HG03060 (cell line): ENCODE measurements at regions not wholly inside any gene's neighbourhood (a gene's known extent, or its start where the extent isn't known, plus 50 kb on each side); places are given as distances from the start of the nearest gene placed in this dataset.
"Not testable (repeated sequence)": the region's sequence is repeated elsewhere in the genome, so short reads cannot be mapped to it uniquely, and the experiment has no call there.

Experiments used
- ATAC-seq: cut with Tn5 transposase; IDR thresholded peaks from one replicate; pipeline ENCODE4 v1.9.1; 2021; ENCODE audit warnings: low read depth, moderate number of reproducible peaks; ENCODE audit not compliant: unreplicated experiment

GRCh38 chr1:81548918-81549587, 251.7 kb upstream of the ADGRL2 start:
- peak; percentile 10 for ATAC-seq

DNA sequence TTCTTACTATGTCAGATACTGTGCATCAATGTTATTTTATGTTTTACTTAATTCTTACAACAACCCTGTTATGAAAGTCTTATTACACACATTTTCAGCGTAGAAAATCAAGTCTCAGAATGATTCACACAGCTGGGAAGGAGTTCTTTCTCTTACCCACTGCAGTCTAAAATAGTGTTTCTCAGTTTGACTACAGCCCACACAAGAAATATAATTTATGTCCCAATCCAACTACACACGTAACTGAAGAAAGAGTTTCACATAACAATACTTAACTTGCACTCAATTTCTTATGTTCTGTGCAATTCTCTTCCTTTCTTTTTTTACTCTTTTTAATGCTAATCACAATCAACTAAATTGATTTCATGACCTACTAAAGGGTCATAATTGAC, 252.8 kb upstream of the ADGRL2 start:
- ATAC-seq: peak; percentile 84

GRCh38 chr1:81547261-81547911, 253.3 kb upstream of the ADGRL2 start:
- no peak for ATAC-seq

DNA sequence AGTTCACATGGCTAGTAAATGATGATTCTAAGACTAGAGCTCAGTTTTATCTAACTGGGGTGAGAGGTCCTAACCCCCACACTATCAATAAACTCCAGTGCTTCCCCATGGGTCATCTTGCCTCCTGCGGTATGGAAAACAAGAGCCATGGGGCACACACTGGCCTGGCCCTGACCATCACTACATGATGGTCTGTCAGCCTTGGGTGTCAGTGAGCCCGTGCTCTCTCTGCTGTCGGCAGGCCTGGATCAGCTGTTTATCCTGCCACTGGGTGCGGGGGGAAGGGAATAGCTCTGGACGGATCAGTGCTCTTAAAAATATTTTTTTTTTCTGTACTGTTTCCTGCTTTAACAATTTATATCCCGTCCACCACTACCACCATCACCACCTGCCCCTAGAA, 255.0 kb upstream of the ADGRL2 start:
- ATAC-seq: no peak

DNA sequence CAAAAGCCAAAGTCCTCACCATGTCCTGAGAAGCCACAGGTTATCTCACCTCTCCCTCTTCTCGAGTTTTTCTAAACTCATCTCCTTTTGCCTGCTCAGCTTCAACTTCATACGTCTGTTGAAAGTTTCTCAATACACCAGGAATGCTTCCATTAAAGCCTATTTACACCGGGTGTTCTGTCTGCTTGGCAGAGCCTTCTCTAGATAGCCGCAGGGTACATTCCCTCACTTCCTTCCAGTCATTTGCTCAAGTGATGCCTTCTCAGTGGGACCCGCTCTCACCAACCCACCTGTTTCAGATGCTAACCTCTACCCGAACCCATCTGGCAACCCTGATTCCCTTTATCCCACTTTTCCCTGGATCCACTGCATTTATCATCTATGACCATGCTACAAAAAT, 257.0 kb upstream of the ADGRL2 start:
- ATAC-seq: no peak

GRCh38 chr1:81542196-81542595, 258.5 kb upstream of the ADGRL2 start:
- no peak for ATAC-seq

DNA sequence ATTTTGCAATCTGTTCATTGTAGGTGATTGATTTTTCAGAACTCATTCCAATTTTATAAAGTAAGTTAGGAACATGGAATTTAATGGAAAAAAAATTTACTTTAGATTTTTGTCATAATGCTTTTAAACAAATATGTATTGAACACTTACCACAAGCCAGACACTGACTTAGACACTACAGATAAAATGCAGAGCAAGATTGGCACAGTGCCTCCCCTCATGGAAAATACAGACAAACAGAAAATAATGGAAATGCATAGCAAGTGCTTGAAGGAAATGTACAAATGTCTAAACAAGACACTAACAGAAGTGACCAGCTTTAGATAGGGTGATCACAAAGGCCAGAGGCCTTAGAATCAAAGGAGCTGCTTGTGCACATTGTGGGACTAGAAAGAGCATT, 260.5 kb upstream of the ADGRL2 start:
- ATAC-seq: no peak

- ATAC-seq: no peak
Measured at GRCh38 chr1:81529014-81529413, 271.7 kb upstream of the ADGRL2 start.

DNA sequence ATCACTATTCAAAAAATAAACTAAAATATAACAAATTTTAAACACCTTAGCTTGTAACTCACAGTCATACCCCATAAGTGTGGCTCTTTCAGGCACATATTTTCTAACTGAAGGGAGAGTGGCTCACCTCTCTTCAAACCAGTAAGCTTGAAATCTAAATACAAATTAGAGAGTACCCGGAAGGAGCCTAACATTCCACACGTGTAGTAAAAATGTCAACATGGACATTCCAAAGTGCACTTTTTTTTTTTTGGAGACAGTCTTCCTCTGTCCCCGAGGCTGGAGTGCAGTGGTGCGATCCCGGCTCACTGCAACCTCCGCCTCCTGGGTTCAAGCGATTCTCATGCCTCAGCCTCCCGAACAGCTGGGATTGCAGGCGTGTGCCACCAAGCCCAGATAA, 275.6 kb upstream of the ADGRL2 start:
- no peak for ATAC-seq

- no peak for ATAC-seq
Measured at GRCh38 chr1:81519987-81520386, 280.7 kb upstream of the ADGRL2 start.

- no peak for ATAC-seq
Measured at GRCh38 chr1:81517987-81518386, 282.7 kb upstream of the ADGRL2 start.

DNA sequence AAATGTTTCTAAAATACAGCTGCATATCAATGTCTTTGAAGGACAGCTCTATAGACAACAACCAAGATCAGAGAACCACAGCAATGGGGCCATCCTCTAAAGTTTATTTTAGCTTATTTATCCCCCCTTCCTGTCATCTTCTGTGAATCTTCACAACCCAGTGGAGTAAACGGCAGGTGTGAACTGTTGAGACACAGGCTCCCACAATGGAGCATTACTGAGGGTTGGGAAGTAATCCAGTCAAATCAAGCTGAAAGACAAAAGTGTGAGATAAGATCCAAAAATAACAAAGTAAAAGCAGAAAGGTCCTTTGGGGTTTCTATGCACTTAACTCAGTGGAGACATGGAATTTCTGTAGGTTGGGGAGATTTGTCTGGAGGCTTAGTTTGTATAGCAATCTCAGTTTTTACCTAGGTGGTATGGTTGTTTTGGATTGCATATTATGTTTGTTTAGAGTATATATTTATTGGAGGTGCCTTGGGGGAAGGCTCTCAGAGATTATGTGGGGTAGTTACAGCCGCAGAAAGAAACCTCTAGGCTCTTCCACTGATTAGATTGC, 286.9 kb upstream of the ADGRL2 start:
- no peak for ATAC-seq

DNA sequence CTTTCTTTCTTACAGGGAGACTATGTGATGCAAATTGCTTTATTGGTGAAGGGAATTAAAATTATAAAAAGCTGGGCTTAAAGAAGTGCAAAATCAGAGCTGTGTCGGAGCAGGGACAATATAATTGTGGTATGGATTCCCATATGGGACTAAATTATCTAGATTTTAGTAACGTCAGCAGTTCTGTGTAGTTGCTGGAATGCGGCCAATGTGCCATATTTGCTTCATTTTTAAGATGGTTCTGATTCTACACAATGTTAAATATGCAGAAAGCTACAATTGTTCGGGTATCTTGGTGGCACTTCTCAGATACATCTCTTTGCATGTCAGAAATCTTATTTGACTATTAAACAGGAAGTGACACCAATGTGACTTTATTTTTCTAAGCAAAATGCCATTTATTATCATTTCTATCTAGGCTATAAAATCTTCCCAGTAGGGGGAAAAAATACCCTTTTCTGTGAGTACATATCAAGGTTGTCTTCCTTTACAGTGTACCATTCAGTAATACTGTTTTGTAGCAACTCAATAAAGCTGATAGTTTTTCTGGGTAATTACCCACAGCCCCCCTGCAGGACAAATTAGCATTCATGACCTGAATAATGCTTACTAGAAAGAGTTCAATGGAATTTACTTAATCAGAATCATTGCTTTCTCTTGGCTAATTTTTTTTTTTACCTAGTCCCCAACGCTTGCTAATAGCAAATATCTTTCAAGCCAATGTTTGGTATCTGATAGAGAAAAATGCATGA, 288.3 kb upstream of the ADGRL2 start:
- ATAC-seq: no peak

GRCh38 chr1:81511281-81511680, 289.5 kb upstream of the ADGRL2 start:
- ATAC-seq: no peak

- no peak for ATAC-seq
Measured at GRCh38 chr1:81510701-81511100, 290.0 kb upstream of the ADGRL2 start.

- ATAC-seq: no peak
Measured at GRCh38 chr1:81509594-81509993, 291.1 kb upstream of the ADGRL2 start.

GRCh38 chr1:81506699-81507098, 294.0 kb upstream of the ADGRL2 start:
- no peak for ATAC-seq

- peak; percentile 99 for ATAC-seq
Measured at GRCh38 chr1:81505831-81506230, 294.9 kb upstream of the ADGRL2 start.

DNA sequence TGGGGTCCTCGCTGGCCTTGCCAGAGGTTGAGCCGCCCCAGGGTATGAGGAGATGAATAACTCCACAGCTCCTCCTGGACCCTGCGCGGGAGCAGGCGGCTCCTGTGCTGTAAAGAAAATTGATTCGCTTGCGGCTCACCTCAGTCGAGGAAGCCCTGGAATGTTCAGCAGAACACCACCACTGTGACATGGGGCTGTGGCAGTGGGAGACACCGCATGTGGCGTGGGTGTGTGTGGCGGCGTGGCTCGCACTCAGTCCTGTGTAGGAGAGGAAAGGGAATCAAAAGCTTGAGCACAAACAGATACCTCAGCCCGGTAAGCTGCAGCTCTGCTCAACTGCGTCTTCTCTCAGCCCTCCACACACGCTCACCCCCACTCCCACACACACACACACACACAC, 295.9 kb upstream of the ADGRL2 start:
- ATAC-seq: not testable (repeated sequence)

- not testable (repeated sequence) for ATAC-seq
Measured at GRCh38 chr1:81502705-81503104, 298.0 kb upstream of the ADGRL2 start.

DNA sequence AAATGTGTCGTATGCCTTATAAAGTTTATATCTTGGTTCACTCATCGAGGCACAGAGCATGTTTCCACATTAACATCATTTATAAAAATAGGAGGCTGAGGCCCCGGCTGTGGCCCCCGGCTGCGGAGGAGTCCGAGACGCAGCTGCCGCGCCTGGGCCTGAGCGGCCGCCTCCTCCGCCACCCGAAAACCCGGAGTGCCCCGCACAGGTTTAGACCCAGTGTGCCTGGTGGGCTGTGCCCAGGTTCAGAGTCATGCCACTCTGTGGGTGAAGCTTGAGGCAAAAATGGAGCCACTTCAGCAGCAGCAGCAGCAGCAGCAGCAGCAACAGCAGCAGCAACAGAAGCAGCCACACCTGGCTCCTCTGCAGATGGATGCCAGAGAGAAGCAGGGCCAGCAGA, 299.2 kb upstream of the ADGRL2 start:
- not testable (repeated sequence) for ATAC-seq
